Naive thymus-derived CD8-positive, alpha-beta T cell (primary cell): ENCODE measurements at regions not wholly inside any gene's neighbourhood (a gene's known extent, or its start where the extent isn't known, plus 50 kb on each side); places are given as distances from the start of the nearest gene placed in this dataset.

ENCODE experiments used
- ATAC-seq, 2 donors: fragments of 150-1000 bp; cut with Tn5 transposase in 1 of 2; sonication (Bioruptor Pico), chemical (Tn5 transposase) in 1 of 2; 1 replicate in 1 of 2; 2 replicates in 1 of 2; pipeline ENCODE4 v1.10.0; 2021; ENCODE audit warnings: mild to moderate bottlenecking in 2 of 2, moderate library complexity in 2 of 2
- POLR2A ChIA-PET: fragments of 350-600 bp; sonication (Branson Sonifier 250); formaldehyde crosslinking; loops from one replicate; lab custom pipeline; 2021; ENCODE audit warnings: antibody characterized with exemption; lab: Charles Lee
- DNase-seq, 10 donors: peaks; one replicate each; pipeline versions ENCODE4 v3.0.0 to v3.0.0-alpha.2; 2020 to 2022
- H3K27ac Mint-ChIP-seq, 10 donors: one replicate each; pipeline ENCODE4 v1.8.0; 2020 to 2022; ENCODE audit warnings: mild to moderate bottlenecking in 10 of 10, mixed read lengths in 10 of 10, moderate library complexity in 4 of 10, inconsistent platforms in 1 of 10
- H3K27me3 Mint-ChIP-seq, 5 donors: one replicate each; pipeline ENCODE4 v1.8.0; 2021 to 2022; ENCODE audit warnings: mixed read lengths in 5 of 5
- H3K36me3 Mint-ChIP-seq, 3 donors: one replicate each; pipeline ENCODE4 v1.8.0; 2020 to 2022; ENCODE audit warnings: mixed read lengths in 3 of 3, mild to moderate bottlenecking in 2 of 3, inconsistent platforms in 1 of 3
- H3K4me1 Mint-ChIP-seq, 4 donors: one replicate each; pipeline ENCODE4 v1.8.0; 2021 to 2022; ENCODE audit warnings: mixed read lengths in 4 of 4
- H3K4me3 Mint-ChIP-seq, 10 donors: one replicate each; pipeline ENCODE4 v1.8.0; 2020 to 2022; ENCODE audit warnings: mild to moderate bottlenecking in 10 of 10, mixed read lengths in 10 of 10, moderate library complexity in 6 of 10, inconsistent platforms in 1 of 10
- H3K9me3 Mint-ChIP-seq, 9 donors: one replicate each; pipeline ENCODE4 v1.8.0; 2020 to 2022; ENCODE audit warnings: mixed read lengths in 9 of 9, mild to moderate bottlenecking in 3 of 9, inconsistent platforms in 1 of 9, moderate library complexity in 1 of 9

GRCh38 chr4:43932448-43932847 is 516.2 kb downstream of the KCTD8 start:
- no peak for ATAC-seq
- no peaks in the 10 kb centered on the region for H3K4me1 Mint-ChIP-seq
- POLR2A ChIA-PET = no interaction called here
- no peak for DNase-seq
- H3K4me3 Mint-ChIP-seq = no peak overlapping the region
- H3K9me3 Mint-ChIP-seq = peaks cover 0 to 14% (median 0%) of the 10 kb centered on the region in 9 donors
- no peaks in the 10 kb centered on the region for H3K27me3 Mint-ChIP-seq
- no peaks in the 10 kb centered on the region for H3K36me3 Mint-ChIP-seq
- H3K27ac Mint-ChIP-seq = no peak overlapping the region

GRCh38 chr4:43943998-43944397 is 504.6 kb downstream of the KCTD8 start:
- DNase-seq (no peak), ATAC-seq (no peak)
- POLR2A ChIA-PET = no interaction called here
- H3K4me3 Mint-ChIP-seq = no peak overlapping the region
- H3K4me1 Mint-ChIP-seq = no peaks in the 10 kb centered on the region
- H3K27ac Mint-ChIP-seq = no peak overlapping the region
- peaks cover 0 to 27% (median 6%) of the 10 kb centered on the region in 9 donors for H3K9me3 Mint-ChIP-seq
- H3K27me3 Mint-ChIP-seq = no peaks in the 10 kb centered on the region
- H3K36me3 Mint-ChIP-seq = no peaks in the 10 kb centered on the region

DNA sequence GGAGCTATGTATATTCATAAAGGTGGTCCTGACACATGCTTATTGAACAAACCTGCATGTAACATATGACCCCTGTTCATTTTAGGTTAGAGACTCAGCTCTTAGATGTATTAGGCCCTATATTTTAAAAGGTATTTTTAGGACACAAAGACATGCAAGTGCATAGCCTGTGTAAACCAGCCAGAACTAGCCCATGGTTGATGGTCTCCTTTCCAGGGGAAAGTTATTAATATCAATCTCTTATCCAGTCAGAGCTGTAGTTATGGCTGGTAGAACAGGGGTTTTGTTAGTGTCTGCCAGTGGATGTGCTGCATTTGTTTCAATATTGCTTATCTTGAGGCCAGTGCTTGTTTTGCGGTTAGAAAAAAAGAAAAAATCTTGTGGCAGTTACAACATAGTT is 488.6 kb downstream of the KCTD8 start:
- H3K27ac Mint-ChIP-seq = no peak overlapping the region
- H3K4me3 Mint-ChIP-seq = no peak overlapping the region
- no peak for DNase-seq
- H3K36me3 Mint-ChIP-seq = no peaks in the 10 kb centered on the region
- no peaks in the 10 kb centered on the region for H3K4me1 Mint-ChIP-seq
- H3K27me3 Mint-ChIP-seq = no peaks in the 10 kb centered on the region
- no peak for ATAC-seq
- POLR2A ChIA-PET = no interaction called here
- H3K9me3 Mint-ChIP-seq = peaks cover 0 to 11% (median under 1%) of the 10 kb centered on the region in 9 donors

DNA sequence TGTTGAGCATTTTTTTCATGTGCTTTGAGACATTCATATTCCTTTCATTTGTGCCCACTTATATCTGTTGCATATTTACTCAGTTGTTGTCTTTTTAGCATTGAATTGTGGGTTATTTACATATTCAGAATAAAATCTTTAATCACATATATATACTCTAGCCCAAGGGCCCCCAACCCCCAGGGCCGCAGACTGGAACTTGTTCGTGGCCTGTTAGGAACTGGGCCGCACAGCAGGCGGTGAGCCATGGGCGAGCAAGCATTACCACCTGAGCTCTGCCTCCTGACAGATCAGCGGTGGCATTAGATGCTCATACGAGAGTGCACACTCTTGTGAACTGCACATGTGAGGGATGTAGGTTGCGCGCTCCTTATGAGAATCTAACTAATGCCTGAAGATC is 480.6 kb downstream of the KCTD8 start:
- Mint-ChIP-seq H3K9me3 (peaks cover 0 to 16% (median 2%) of the 10 kb centered on the region in 9 donors), H3K27me3 (no peaks in the 10 kb centered on the region), H3K27ac (no peak overlapping the region), H3K4me1 (no peaks in the 10 kb centered on the region), H3K36me3 (no peaks in the 10 kb centered on the region), H3K4me3 (no peak overlapping the region)
- ATAC-seq (no peak), DNase-seq (no peak)
- POLR2A ChIA-PET = no interaction called here

- Mint-ChIP-seq H3K4me3 (no peak overlapping the region), H3K27ac (no peak overlapping the region), H3K4me1 (no peaks in the 10 kb centered on the region), H3K27me3 (peaks cover 0 to 2% (median 0%) of the 10 kb centered on the region in 5 donors), H3K9me3 (peaks cover 0 to 18% (median 6%) of the 10 kb centered on the region in 9 donors), H3K36me3 (no peaks in the 10 kb centered on the region)
- ATAC-seq (no peak), DNase-seq (no peak)
- POLR2A ChIA-PET = no interaction called here
These were observed 465.0 kb downstream of the KCTD8 start for GRCh38 chr4:43983610-43984009.

DNA sequence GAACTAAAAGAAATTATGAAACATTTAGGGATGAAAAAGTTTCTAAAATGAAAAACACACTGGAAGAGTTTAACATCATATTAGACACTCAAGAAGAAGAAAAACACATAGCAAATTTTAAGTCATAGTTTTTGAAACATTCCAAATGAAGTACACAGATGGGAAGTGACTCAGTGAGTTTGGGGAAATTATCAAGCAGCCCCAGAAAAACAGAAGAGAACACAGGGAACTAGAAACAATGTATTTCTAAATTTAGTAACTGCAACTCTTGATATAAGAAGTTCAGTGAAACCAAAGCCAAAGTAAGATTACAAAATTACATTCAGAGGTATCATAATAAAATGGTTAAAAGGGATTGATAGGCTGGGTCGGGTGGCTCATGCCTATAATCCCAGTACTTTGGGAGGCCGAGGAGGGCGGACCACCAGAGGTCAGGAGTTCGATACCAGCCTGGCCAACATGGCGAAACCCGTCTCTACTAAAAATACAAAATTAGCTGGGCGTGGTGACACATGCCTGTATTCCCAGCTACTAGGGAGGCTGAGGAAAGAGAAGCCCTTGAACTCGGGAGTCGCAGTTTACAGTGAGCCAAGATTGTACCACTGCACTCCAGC is 461.2 kb downstream of the KCTD8 start:
- Mint-ChIP-seq H3K27ac (no peak overlapping the region), H3K4me1 (no peaks in the 10 kb centered on the region), H3K36me3 (no peaks in the 10 kb centered on the region), H3K4me3 (no peak overlapping the region), H3K27me3 (no peaks in the 10 kb centered on the region), H3K9me3 (peaks cover 0 to 24% (median 6%) of the 10 kb centered on the region in 9 donors)
- ATAC-seq (no peak), DNase-seq (no peak)
- POLR2A ChIA-PET = no interaction called here

DNA sequence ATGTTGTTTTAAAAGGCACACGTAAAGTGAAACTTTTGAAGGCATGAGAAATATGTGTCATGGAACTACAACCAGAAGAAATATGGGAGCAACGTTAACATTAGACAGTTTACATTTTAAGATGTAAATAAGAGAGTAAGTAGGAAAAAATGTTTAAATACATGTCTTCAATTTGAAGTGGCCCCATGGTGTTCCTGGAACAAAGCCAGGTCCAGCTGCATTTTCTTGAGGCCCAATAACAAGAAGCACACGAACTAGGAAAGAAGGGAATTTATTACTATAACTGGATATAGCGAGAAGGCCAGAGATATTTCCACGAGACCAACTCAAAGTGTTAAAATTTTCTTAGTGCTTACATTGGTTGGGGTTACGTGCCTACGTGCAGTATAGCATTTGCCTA is 458.1 kb downstream of the KCTD8 start:
- Mint-ChIP-seq H3K4me1 (no peaks in the 10 kb centered on the region), H3K27me3 (no peaks in the 10 kb centered on the region), H3K9me3 (peaks cover 0 to 15% (median 2%) of the 10 kb centered on the region in 9 donors), H3K36me3 (no peaks in the 10 kb centered on the region), H3K27ac (no peak overlapping the region), H3K4me3 (no peak overlapping the region)
- DNase-seq = no peak
- no peak for ATAC-seq
- POLR2A ChIA-PET = no interaction called here

DNA sequence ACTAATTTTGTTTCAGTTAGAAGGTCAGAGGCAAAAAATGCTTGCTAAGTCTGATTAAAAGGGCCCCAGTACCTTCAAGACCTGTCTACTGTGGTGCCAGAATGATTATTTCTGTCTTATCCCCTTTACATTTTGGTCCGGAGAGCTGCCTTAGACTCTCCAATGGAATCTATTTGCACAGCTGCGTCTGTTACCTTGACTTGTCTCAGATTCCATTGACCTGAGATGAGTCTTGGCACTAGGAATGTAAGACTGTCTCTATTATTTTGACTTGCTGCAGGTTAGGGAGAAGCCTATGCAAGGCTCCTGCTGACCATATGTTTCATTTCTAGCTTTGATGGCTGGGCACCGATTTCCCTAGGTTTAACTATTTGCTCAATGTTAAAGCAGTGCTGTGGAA is 457.6 kb downstream of the KCTD8 start:
- no peaks in the 10 kb centered on the region for H3K36me3 Mint-ChIP-seq
- no peak overlapping the region for H3K4me3 Mint-ChIP-seq
- ATAC-seq (no peak), DNase-seq (no peak)
- H3K9me3 Mint-ChIP-seq = peaks cover 0 to 15% (median 3%) of the 10 kb centered on the region in 9 donors
- no peak overlapping the region for H3K27ac Mint-ChIP-seq
- POLR2A ChIA-PET = no interaction called here
- no peaks in the 10 kb centered on the region for H3K4me1 Mint-ChIP-seq
- H3K27me3 Mint-ChIP-seq = no peaks in the 10 kb centered on the region

- H3K36me3 Mint-ChIP-seq = no peaks in the 10 kb centered on the region
- no peaks in the 10 kb centered on the region for H3K27me3 Mint-ChIP-seq
- H3K4me3 Mint-ChIP-seq = no peak overlapping the region
- H3K9me3 Mint-ChIP-seq = peaks cover 0 to 9% (median 2%) of the 10 kb centered on the region in 9 donors
- no peak for DNase-seq
- no peaks in the 10 kb centered on the region for H3K4me1 Mint-ChIP-seq
- H3K27ac Mint-ChIP-seq = no peak overlapping the region
- ATAC-seq = no peak
- POLR2A ChIA-PET = no interaction called here
These were observed 456.1 kb downstream of the KCTD8 start for GRCh38 chr4:43992552-43992951.

DNA sequence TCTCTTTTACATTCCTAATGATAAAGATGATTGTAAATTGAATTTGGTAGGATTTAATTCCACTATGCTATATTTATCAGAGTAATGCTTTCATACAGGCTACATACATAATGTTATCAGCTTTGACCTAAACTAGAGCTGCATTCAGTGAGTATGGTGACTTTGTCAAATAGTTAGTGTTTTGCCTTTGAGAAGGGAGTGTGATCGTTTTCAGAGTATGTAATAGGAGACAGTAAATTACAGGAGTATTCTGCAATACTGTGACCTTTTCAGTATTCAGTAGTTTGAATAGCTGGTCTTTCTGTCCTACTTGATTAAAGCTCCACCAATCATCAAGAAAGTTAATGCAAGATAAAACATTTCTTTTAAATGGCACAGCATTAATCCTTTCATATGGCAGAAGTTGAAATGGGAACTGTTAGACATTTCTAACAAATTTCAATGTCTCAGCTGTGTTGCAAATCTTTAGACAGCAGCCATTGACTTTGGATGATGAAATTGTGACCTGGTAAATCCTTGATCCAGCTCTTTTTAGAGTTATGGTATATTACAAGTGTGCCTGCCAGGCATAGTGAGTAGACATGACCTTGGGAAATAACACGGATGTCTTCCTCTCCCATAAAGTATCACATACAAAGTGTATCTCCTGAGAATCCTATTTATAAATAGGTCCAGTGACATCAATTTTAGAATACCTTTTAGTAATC is 455.3 kb downstream of the KCTD8 start:
- no peaks in the 10 kb centered on the region for H3K27me3 Mint-ChIP-seq
- no peak overlapping the region for H3K4me3 Mint-ChIP-seq
- DNase-seq (no peak), ATAC-seq (no peak)
- H3K27ac Mint-ChIP-seq = no peak overlapping the region
- peaks cover 0 to 9% (median 2%) of the 10 kb centered on the region in 9 donors for H3K9me3 Mint-ChIP-seq
- POLR2A ChIA-PET = no interaction called here
- no peaks in the 10 kb centered on the region for H3K36me3 Mint-ChIP-seq
- no peaks in the 10 kb centered on the region for H3K4me1 Mint-ChIP-seq

DNA sequence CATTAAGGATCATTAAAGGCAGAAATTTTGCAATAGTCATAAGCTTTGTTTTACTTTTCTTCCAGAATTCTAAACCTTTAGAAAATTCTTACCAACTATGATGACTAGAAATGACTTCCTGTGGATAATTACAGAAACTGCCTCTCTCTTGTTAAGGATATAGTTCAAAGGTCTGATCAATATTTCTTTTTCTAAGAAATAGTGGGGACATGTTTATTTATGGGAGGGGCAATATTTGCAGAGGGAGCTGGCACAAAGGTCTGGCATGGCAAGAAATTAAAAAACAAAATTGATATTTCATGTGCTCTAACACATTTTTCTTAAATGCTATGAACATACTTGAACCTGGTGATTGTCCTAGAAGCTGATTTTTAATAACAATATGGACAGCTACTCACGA is 448.9 kb downstream of the KCTD8 start:
- ATAC-seq (no peak), DNase-seq (no peak)
- POLR2A ChIA-PET = no interaction called here
- Mint-ChIP-seq H3K27ac (no peak overlapping the region), H3K9me3 (peaks cover 0 to 6% (median 0%) of the 10 kb centered on the region in 9 donors), H3K27me3 (no peaks in the 10 kb centered on the region), H3K36me3 (no peaks in the 10 kb centered on the region), H3K4me1 (no peaks in the 10 kb centered on the region), H3K4me3 (no peak overlapping the region)

DNA sequence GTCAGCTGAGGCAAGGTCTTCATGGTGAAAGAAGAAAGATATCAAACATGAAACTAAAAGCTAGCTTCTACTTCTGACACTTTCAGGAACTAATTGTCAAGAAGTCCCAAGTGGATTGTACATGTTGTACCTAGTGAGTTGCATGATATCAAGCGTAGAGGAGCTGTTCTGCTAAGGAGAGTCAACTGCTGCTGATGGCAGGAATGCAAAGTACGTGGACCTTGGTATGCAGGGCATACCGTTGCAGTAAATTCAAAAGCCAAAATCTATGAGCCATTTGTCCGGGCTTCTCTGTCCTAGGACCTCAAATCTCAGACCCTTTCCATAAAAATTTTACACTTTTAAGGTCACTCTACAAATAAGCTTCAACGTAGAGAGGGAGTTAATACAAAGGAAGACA is 446.2 kb downstream of the KCTD8 start:
- H3K4me3 Mint-ChIP-seq = no peak overlapping the region
- H3K27me3 Mint-ChIP-seq = no peaks in the 10 kb centered on the region
- DNase-seq (no peak), ATAC-seq (no peak)
- no peaks in the 10 kb centered on the region for H3K4me1 Mint-ChIP-seq
- peak overlapping the region in 1 of 10 donors; percentile 40 for H3K27ac Mint-ChIP-seq
- POLR2A ChIA-PET = no interaction called here
- H3K36me3 Mint-ChIP-seq = no peaks in the 10 kb centered on the region
- H3K9me3 Mint-ChIP-seq = peaks cover 0 to 6% (median 0%) of the 10 kb centered on the region in 9 donors

- Mint-ChIP-seq H3K27ac (no peak overlapping the region), H3K27me3 (no peaks in the 10 kb centered on the region), H3K4me3 (no peak overlapping the region), H3K4me1 (no peaks in the 10 kb centered on the region), H3K36me3 (no peaks in the 10 kb centered on the region), H3K9me3 (peaks cover 0 to 14% (median 6%) of the 10 kb centered on the region in 9 donors)
- POLR2A ChIA-PET = no interaction called here
- ATAC-seq = no peak
- DNase-seq = no peak
These were observed 431.8 kb downstream of the KCTD8 start for GRCh38 chr4:44016570-44017421.
